HCT116 (cell line): ENCODE measurements at regions not wholly inside any gene's neighbourhood (a gene's known extent, or its start where the extent isn't known, plus 50 kb on each side); places are given as distances from the start of the nearest gene placed in this dataset.
A peak's percentile ranks its signal among the peaks of the same experiment; 100 is the strongest.

Experiments
- ATAC-seq: fragments of 200-7000 bp; cut with Tn5 transposase; 2 replicates; pipeline ENCODE4 v1.9.1; 2020; ENCODE audit warnings: mild to moderate bottlenecking, moderate library complexity
- BruUV-seq: library from RNA; stranded (reverse); fragments of 400-500 nt; replicated peaks from 2 replicates; lab custom pipeline; 2021; lab: Mats Ljungman, UMichigan
- CTCF ChIA-PET: fragments of 300-600 bp; sonication (Branson Sonifier 250); formaldehyde crosslinking; loops from one replicate; lab custom pipeline; 2021; ENCODE audit warnings: antibody characterized with exemption; lab: Charles Lee
- POLR2A ChIA-PET: fragments of 300-600, 350-600 bp; sonication (Branson Sonifier 250); formaldehyde crosslinking; loops from one replicate; lab custom pipeline; 2021; ENCODE audit warnings: antibody characterized with exemption; lab: Charles Lee
- RAD21 ChIA-PET, 2 experiments: fragments of 300-600 bp; sonication (Branson Sonifier 250); formaldehyde crosslinking; loops; one replicate each; lab custom pipeline; 2023; ENCODE audit warnings: low total read pairs in 2 of 2; ENCODE audit not compliant: uncharacterized antibody in 2 of 2, unreplicated experiment in 2 of 2, low non-redundant PET in 1 of 2; lab: Charles Lee
- DNase-seq: peaks from one replicate; pipeline ENCODE4 v3.0.0-alpha.2; 2010; ENCODE audit warnings: low read depth, low spot score
- H2AFZ ChIP-seq: fragments of 200-600 bp; shearing (Covaris generic), sonication (generic); 2 replicates; pipeline ENCODE4 v1.6.1; 2017; ENCODE audit warnings: low read depth, mixed run types, mixed read lengths, antibody characterized with exemption, low read length; ENCODE audit not compliant: poor library complexity, severe bottlenecking
- H3K27ac ChIP-seq: 2 replicates; pipeline ENCODE4 v1.5.1; 2012; ENCODE audit warnings: low read depth, low read length
- H3K27me3 ChIP-seq: fragments of 200-600 bp; sonication (generic); 2 replicates; pipeline ENCODE4 v1.6.1; 2016; ENCODE audit warnings: mixed run types, low read length, mixed read lengths; ENCODE audit not compliant: insufficient read depth
- H3K36me3 ChIP-seq, 2 experiments: fragments of 200-500 bp in 1 of 2; fragments of 200-600 bp in 1 of 2; sonication (Bioruptor generic) in 1 of 2; sonication (generic) in 1 of 2; 2 replicates each; pipeline versions ENCODE4 v1.5.1 to v1.6.1; 2014 to 2016; ENCODE audit warnings: low read length in 2 of 2, inconsistent platforms in 1 of 2, mixed read lengths in 1 of 2, mixed run types in 1 of 2; ENCODE audit not compliant: insufficient read depth in 2 of 2, control insufficient read depth in 1 of 2
- H3K4me1 ChIP-seq, 2 experiments: fragments of 200-600 bp in 1 of 2; sonication (generic) in 1 of 2; 2 replicates each; pipeline versions ENCODE4 v1.5.1 to v1.6.1; 2012 to 2017; ENCODE audit warnings: low read length in 2 of 2, inconsistent platforms in 1 of 2, mild to moderate bottlenecking in 1 of 2, mixed read lengths in 1 of 2, mixed run types in 1 of 2, moderate library complexity in 1 of 2; ENCODE audit not compliant: insufficient read depth in 2 of 2, control insufficient read depth in 1 of 2
- H3K4me2 ChIP-seq: fragments of 200-600 bp; sonication (generic); 2 replicates; pipeline ENCODE4 v1.6.1; 2017; ENCODE audit warnings: mixed run types, low read length, mixed read lengths
- H3K4me3 ChIP-seq, 2 experiments: fragments of 200-600 bp in 1 of 2; sonication (generic) in 1 of 2; replicated peaks in 1 of 2; 2 replicates each; pipeline ENCODE4 v1.5.1; 2011 to 2016; ENCODE audit warnings: low read length in 2 of 2, control low read depth in 1 of 2, low read depth in 1 of 2, mild to moderate bottlenecking in 1 of 2, mixed read lengths in 1 of 2, mixed run types in 1 of 2
- H3K79me2 ChIP-seq: fragments of 200-600 bp; sonication (generic); 2 replicates; pipeline ENCODE4 v1.6.1; 2017; ENCODE audit warnings: mild to moderate bottlenecking, mixed run types, low read length, moderate library complexity, mixed read lengths; ENCODE audit not compliant: insufficient read depth
- H3K9ac ChIP-seq: fragments of 200-600 bp; sonication (generic); 2 replicates; pipeline ENCODE4 v1.6.1; 2016; ENCODE audit warnings: low read length, mixed read lengths
- H3K9me2 ChIP-seq: fragments of 200-600 bp; sonication (generic), shearing (Covaris generic); 2 replicates; pipeline ENCODE4 v1.6.1; 2017; ENCODE audit warnings: mixed run types, mild to moderate bottlenecking, moderate library complexity; ENCODE audit not compliant: insufficient read depth
- H3K9me3 ChIP-seq, 2 experiments: fragments of 200-500 bp in 1 of 2; fragments of 200-600 bp in 1 of 2; sonication (Bioruptor generic) in 1 of 2; sonication (generic) in 1 of 2; 2 replicates each; pipeline ENCODE4 v1.6.1; 2014 to 2017; ENCODE audit warnings: low read length in 2 of 2, mixed read lengths in 2 of 2, inconsistent platforms in 1 of 2, low read depth in 1 of 2, mild to moderate bottlenecking in 1 of 2, mixed run types in 1 of 2, moderate library complexity in 1 of 2; ENCODE audit not compliant: control insufficient read depth in 1 of 2, insufficient read depth in 1 of 2
- H4K20me1 ChIP-seq: fragments of 200-600 bp; sonication (generic), shearing (Covaris generic); 2 replicates; pipeline ENCODE4 v1.6.1; 2017; ENCODE audit warnings: mixed run types, mild to moderate bottlenecking, moderate library complexity; ENCODE audit not compliant: insufficient read depth
- CBX3 ChIP-seq: IDR thresholded peaks from 2 replicates; pipeline ENCODE4 v1.6.1; 2012; ENCODE audit warnings: low read depth
- EGR1 ChIP-seq: IDR thresholded peaks from 2 replicates; pipeline ENCODE4 v1.6.1; 2012; ENCODE audit warnings: low read depth
- ELF1 ChIP-seq: IDR thresholded peaks from 2 replicates; pipeline ENCODE4 v1.6.1; 2012; ENCODE audit warnings: low read depth, borderline replicate concordance
- EZH2 ChIP-seq: fragments of 200-600 bp; sonication (generic); IDR thresholded peaks from 2 replicates; pipeline ENCODE4 v1.6.1; 2017; ENCODE audit warnings: antibody characterized with exemption, mixed run types
- EZH2phosphoT487 ChIP-seq: fragments of 200-600 bp; IDR thresholded peaks from 2 replicates; pipeline ENCODE4 v1.6.1; 2018; ENCODE audit warnings: antibody characterized with exemption, borderline replicate concordance
- FOSL1 ChIP-seq: IDR thresholded peaks from 2 replicates; pipeline ENCODE4 v1.6.1; 2012; ENCODE audit warnings: low read depth
- JUND ChIP-seq: IDR thresholded peaks from 2 replicates; pipeline ENCODE4 v1.6.1; 2012
- MAX ChIP-seq: IDR thresholded peaks from 2 replicates; pipeline ENCODE4 v1.6.1; 2012
- RAD21 ChIP-seq: IDR thresholded peaks from 2 replicates; pipeline ENCODE4 v1.6.1; 2012; ENCODE audit warnings: low read depth, mild to moderate bottlenecking
- REST ChIP-seq: IDR thresholded peaks from 2 replicates; pipeline ENCODE4 v1.6.1; 2012; ENCODE audit warnings: low read depth
- SP1 ChIP-seq: IDR thresholded peaks from 2 replicates; pipeline ENCODE4 v1.6.1; 2012; ENCODE audit warnings: low read depth
- SRF ChIP-seq: IDR thresholded peaks from 2 replicates; pipeline ENCODE4 v1.6.1; 2012; ENCODE audit warnings: low read depth
- YY1 ChIP-seq: IDR thresholded peaks from 2 replicates; pipeline ENCODE4 v1.6.1; 2011; ENCODE audit warnings: low read length, low read depth, moderate library complexity, mild to moderate bottlenecking; ENCODE audit not compliant: insufficient replicate concordance; ENCODE audit errors: extremely low read depth
- ZBTB33 ChIP-seq: IDR thresholded peaks from 2 replicates; pipeline ENCODE4 v1.6.1; 2011; ENCODE audit warnings: mild to moderate bottlenecking, low read length, moderate library complexity; ENCODE audit not compliant: insufficient replicate concordance; ENCODE audit errors: extremely low read depth
- ZNF274 ChIP-seq: fragments of 200-500 bp; sonication (Bioruptor generic); IDR thresholded peaks from 2 replicates; pipeline ENCODE4 v1.6.1; 2014; ENCODE audit warnings: mild to moderate bottlenecking, low read depth, low read length, inconsistent platforms
- intact Hi-C: fragments of 100-400 bp; cut with micrococcal nuclease; formaldehyde crosslinking; loops from 2 replicates; pipeline ENCODE4 v1.10.0; 2022

- TF ChIP-seq SRF: no peak
- TF ChIP-seq ELF1: no peak
- no peak for TF ChIP-seq ZNF274
- TF ChIP-seq ZBTB33: no peak
- no peak for TF ChIP-seq YY1
- no peak for TF ChIP-seq SP1
- ChIA-PET POLR2A (no interaction called here), CTCF (no interaction called here), RAD21 (no interaction called here)
- no peak for ATAC-seq
- Histone ChIP-seq H3K9ac (no peak overlapping the region), H3K27me3 (no peaks in the 10 kb centered on the region), H3K4me3 (no peak overlapping the region), H3K4me2 (no peak overlapping the region), H3K27ac (no peak overlapping the region), H3K79me2 (no peaks in the 10 kb centered on the region), H3K4me1 (no peaks in the 10 kb centered on the region), H3K36me3 (no peaks in the 10 kb centered on the region), H3K9me2 (no peaks in the 10 kb centered on the region), H4K20me1 (no peaks in the 10 kb centered on the region), H2AFZ (no peak overlapping the region), H3K9me3 (no peaks in the 10 kb centered on the region)
- intact Hi-C loops: loop anchor here (5.0 to 10.0 kb wide), 2 partner anchors 123 to 201 kb away; no protein-coding TSS in a partner anchor
- BruUV-seq: no TSS peak
- no peak for DNase-seq
Measured at GRCh38 chr18:21177822-21178221, 64.2 kb upstream of the GREB1L start.

GRCh38 chr18:21179590-21180220 lies 62.3 kb upstream of the GREB1L start:
- CTCF ChIA-PET: interaction anchor here (0.6 to 4.6 kb wide), 8 partner anchors 8 to 176 kb away, joined by 3 to 32 read pairs (median 5); no protein-coding TSS in a partner anchor
- RAD21 ChIA-PET: no interaction called here
- TF ChIP-seq MAX: no peak
- TF ChIP-seq FOSL1: no peak
- no peak for TF ChIP-seq EGR1
- no peak for TF ChIP-seq REST
- TF ChIP-seq EZH2phosphoT487: no peak
- no peak for TF ChIP-seq JUND
- peak; percentile 62 for TF ChIP-seq YY1
- TF ChIP-seq RAD21: peak; percentile 78
- TF ChIP-seq CBX3: no peak
- TF ChIP-seq ELF1: no peak
- TF ChIP-seq EZH2: no peak

More at GRCh38 chr18:21179590-21180220, 62.3 kb upstream of the GREB1L start:
- DNase-seq: peak; percentile 58
- H3K27ac ChIP-seq: no peak overlapping the region
- POLR2A ChIA-PET: no interaction called here
- H3K4me3 ChIP-seq: no peak overlapping the region
- peak overlapping the region; percentile 97 for H2AFZ ChIP-seq
- H3K36me3 ChIP-seq: no peaks in the 10 kb centered on the region
- H3K4me2 ChIP-seq: peak overlapping the region; percentile 45
- no peak overlapping the region for H3K9ac ChIP-seq
- H3K9me3 ChIP-seq: no peaks in the 10 kb centered on the region
- no TSS peak for BruUV-seq
- H3K9me2 ChIP-seq: no peaks in the 10 kb centered on the region
- no peaks in the 10 kb centered on the region for H3K27me3 ChIP-seq
- no peaks in the 10 kb centered on the region for H3K79me2 ChIP-seq
- ATAC-seq: peak; percentile 87
- peaks cover 7 to 12% of the 10 kb centered on the region in 2 experiments; a peak in 3 of 4 replicates for H3K4me1 ChIP-seq
- no peaks in the 10 kb centered on the region for H4K20me1 ChIP-seq
- intact Hi-C loops: loop anchor here (5.0 to 10.0 kb wide), 2 partner anchors 125 to 202 kb away; no protein-coding TSS in a partner anchor
